Lung (tissue), 11 donors: ENCODE measurements at regions not wholly inside any gene's neighbourhood (a gene's known extent, or its start where the extent isn't known, plus 50 kb on each side); places are given as distances from the start of the nearest gene placed in this dataset.

Source experiments
- ATAC-seq: fragments of 200-7000 bp; cut with Tn5 transposase; one replicate; pipeline ENCODE4 v1.9.1; 2020; ENCODE audit warnings: moderate number of reproducible peaks; ENCODE audit not compliant: insufficient read depth, low FRiP score
- DNase-seq, 3 donors: peaks; one replicate each; pipeline ENCODE4 v3.0.0-alpha.2; 2013 to 2017
- H3K27ac ChIP-seq, 2 donors: one replicate each; pipeline ENCODE4 v1.5.1; 2013; ENCODE audit warnings: mild to moderate bottlenecking in 2 of 2, moderate library complexity in 2 of 2, control low read depth in 1 of 2, inconsistent platforms in 1 of 2, low read depth in 1 of 2, low read length in 1 of 2
- H3K27me3 ChIP-seq, 3 donors: one replicate each; pipeline ENCODE4 v1.5.1; 2013; ENCODE audit warnings: low read length in 2 of 3; ENCODE audit not compliant: control insufficient read depth in 3 of 3, insufficient read depth in 3 of 3
- H3K36me3 ChIP-seq, 4 donors: one replicate each; pipeline ENCODE4 v1.5.1; 2013; ENCODE audit warnings: low read length in 4 of 4, mild to moderate bottlenecking in 1 of 4, moderate library complexity in 1 of 4; ENCODE audit not compliant: control insufficient read depth in 4 of 4, insufficient read depth in 4 of 4
- H3K4me1 ChIP-seq, 5 donors: one replicate each; pipeline ENCODE4 v1.5.1; 2013; ENCODE audit warnings: low read length in 5 of 5, mild to moderate bottlenecking in 2 of 5, moderate library complexity in 1 of 5; ENCODE audit not compliant: control insufficient read depth in 5 of 5, insufficient read depth in 5 of 5
- H3K4me3 ChIP-seq: one replicate; pipeline ENCODE4 v1.5.1; 2013; ENCODE audit warnings: mild to moderate bottlenecking, control low read depth, moderate library complexity
- H3K9ac ChIP-seq, 2 donors: one replicate each; pipeline ENCODE4 v1.5.1; 2013; ENCODE audit warnings: low read length in 2 of 2, control low read depth in 1 of 2; ENCODE audit not compliant: insufficient read depth in 1 of 2
- H3K9me3 ChIP-seq, 4 donors: one replicate each; pipeline ENCODE4 v1.5.1; 2013; ENCODE audit warnings: low read length in 3 of 4, mild to moderate bottlenecking in 1 of 4, moderate library complexity in 1 of 4; ENCODE audit not compliant: control insufficient read depth in 4 of 4, insufficient read depth in 3 of 4
- WGBS, 2 donors: extraction: QIAGEN DNeasy Blood & Tissue Kit; methylation state at CpG; one replicate each; pipeline ENCODE4 v1.1.7; 2013; 5-methylcytosine and 5-hydroxymethylcytosine counted together
- TF ChIP-seq, protein P1 (sequence below): IDR thresholded peaks from 2 replicates; pipeline ENCODE4 v1.5.1; 2012; ENCODE audit warnings: mild to moderate bottlenecking; ENCODE audit errors: control extremely low read depth, extremely low read depth
- donor health status: control.
- donor health status: control.
- donor health status: Bipolar disorder and iron deficiency.
- donor health status: healthy.
- donor health status: DM: yes; HTN: yes; CAD: no.

DNA sequence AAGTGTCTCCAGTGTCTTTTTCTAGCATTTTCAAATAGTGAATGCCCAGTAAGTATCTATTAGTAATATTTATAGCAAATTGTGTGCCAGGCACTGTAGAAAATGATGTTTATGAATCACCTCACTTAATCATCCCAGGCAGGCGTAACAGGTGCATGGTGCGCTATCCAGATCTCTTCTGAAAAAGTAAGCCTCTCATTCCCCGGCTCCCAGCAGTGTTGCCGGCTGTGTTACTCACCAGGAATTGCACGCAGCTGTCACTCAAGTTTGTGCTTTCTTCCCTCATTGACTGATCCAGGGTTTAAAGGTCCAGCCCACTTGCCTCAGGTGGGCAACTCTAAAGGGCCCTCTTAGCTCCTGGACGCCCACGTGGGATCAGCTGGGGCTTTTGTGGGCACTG lies 173.8 kb upstream of the RASSF8 start:
- ATAC-seq, result no peak
- 92 to 94% methylated on average over 7 of the region's 7 CpGs for WGBS, 2 donors

DNA sequence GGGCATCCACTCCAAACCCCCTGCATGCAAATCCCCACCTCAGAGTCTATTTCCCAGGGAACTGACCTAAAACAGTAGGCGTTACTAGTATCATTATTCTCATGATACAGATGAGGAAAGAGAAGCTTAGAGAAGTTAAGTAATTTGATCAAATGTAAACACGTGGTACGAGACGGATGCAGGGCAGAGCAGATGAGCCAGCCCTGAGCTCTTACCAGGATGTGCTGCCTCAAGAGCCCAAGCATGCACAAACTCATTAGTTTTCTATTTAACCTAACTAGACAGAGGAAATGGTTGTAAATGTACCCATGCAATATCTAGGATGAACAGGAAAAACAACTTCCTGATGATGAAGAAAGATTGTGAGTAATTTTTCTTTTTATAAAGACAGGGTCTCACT lies 173.3 kb upstream of the RASSF8 start:
- H3K9ac ChIP-seq, result no peak overlapping the region
- H3K27me3 ChIP-seq, result no peaks in the 10 kb centered on the region
- DNase-seq, result no peak
- H3K9me3 ChIP-seq, result no peaks in the 10 kb centered on the region
- H3K4me1 ChIP-seq, result peaks cover 0 to 6% (median 0%) of the 10 kb centered on the region in 5 donors
- no peaks in the 10 kb centered on the region for H3K36me3 ChIP-seq
- WGBS, 2 donors, result 33 to 57% methylated on average over 4 of the region's 4 CpGs
- H3K4me3 ChIP-seq, result no peak overlapping the region
- no peak overlapping the region for H3K27ac ChIP-seq
- TF ChIP-seq, protein P1, sequence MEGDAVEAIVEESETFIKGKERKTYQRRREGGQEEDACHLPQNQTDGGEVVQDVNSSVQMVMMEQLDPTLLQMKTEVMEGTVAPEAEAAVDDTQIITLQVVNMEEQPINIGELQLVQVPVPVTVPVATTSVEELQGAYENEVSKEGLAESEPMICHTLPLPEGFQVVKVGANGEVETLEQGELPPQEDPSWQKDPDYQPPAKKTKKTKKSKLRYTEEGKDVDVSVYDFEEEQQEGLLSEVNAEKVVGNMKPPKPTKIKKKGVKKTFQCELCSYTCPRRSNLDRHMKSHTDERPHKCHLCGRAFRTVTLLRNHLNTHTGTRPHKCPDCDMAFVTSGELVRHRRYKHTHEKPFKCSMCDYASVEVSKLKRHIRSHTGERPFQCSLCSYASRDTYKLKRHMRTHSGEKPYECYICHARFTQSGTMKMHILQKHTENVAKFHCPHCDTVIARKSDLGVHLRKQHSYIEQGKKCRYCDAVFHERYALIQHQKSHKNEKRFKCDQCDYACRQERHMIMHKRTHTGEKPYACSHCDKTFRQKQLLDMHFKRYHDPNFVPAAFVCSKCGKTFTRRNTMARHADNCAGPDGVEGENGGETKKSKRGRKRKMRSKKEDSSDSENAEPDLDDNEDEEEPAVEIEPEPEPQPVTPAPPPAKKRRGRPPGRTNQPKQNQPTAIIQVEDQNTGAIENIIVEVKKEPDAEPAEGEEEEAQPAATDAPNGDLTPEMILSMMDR, result no peak
- no peak for ATAC-seq

More for the DNA sequence above, 173.8 kb upstream of the RASSF8 start:
- TF ChIP-seq, protein P1, result no peak
- Histone ChIP-seq H3K27me3 (no peaks in the 10 kb centered on the region), H3K27ac (no peak overlapping the region), H3K36me3 (no peaks in the 10 kb centered on the region), H3K9me3 (no peaks in the 10 kb centered on the region), H3K4me3 (no peak overlapping the region), H3K4me1 (peaks cover 0 to 6% (median 0%) of the 10 kb centered on the region in 5 donors), H3K9ac (no peak overlapping the region)
- no peak for DNase-seq

DNA sequence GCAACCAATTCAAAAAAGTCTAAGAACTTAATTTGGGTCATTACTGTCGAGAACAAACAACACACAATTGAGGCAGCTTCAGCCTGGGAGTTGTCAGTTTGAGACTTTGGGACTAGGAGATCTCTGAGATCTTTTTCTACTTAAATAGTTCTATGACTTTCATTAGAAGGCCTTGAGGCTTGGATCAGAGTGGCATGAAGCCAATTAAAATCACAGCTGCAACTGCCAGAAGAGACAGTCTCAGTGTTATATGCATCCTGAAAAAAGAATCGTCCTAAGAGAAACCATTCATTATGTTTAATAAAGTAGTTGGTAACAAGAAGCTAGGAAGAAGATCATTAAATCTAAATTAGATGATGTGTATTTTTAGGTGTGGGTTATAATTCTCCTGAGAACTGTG lies 170.8 kb upstream of the RASSF8 start:
- H3K36me3 ChIP-seq, result no peaks in the 10 kb centered on the region
- H3K4me1 ChIP-seq, result peaks cover 0 to 6% (median 0%) of the 10 kb centered on the region in 5 donors
- DNase-seq (no peak), ATAC-seq (no peak)
- no peak overlapping the region for H3K4me3 ChIP-seq
- WGBS, 2 donors, result 85 to 89% methylated on average over 2 of the region's 2 CpGs
- no peak overlapping the region for H3K27ac ChIP-seq
- no peaks in the 10 kb centered on the region for H3K9me3 ChIP-seq
- no peak overlapping the region for H3K9ac ChIP-seq
- TF ChIP-seq, protein P1, result no peak
- H3K27me3 ChIP-seq, result no peaks in the 10 kb centered on the region

DNA sequence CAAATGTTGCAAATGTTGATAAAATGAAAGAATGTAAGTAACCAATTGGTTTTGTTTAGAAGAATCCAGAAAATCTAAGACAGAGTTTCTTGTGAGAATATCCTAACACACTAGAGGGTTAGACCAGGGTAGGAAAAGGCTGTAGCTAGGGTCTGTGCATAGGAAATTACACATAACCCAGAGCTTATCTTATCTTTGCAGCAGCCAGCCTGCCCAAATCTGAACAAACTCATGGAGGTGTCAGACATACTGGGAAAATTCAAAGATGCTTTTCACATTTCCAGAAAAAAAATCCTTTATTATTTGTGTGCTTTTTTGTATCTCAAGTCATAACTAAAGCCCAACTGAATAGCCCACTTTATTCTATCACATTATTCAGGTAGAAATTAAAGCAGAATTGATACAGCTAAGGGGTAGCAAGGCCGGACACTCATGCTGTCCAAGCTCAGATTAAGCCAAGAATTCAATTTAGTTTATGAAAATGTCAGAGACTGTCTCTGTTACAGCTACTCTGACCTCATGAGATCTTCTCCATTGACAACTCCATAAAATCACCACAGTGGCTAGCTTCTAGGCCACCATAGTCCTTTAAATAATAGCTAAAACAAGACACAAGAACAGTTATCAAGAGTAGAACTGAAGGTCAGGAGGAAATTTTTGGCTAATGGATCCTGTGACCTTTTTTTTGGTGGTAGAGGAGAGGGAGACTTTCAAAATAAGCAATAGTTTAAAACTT lies 169.6 kb upstream of the RASSF8 start:
- TF ChIP-seq, protein P1, result no peak
- H3K9ac ChIP-seq, result no peak overlapping the region
- 77 to 93% methylated on average over 1 of the region's 1 CpG for WGBS, 2 donors
- H3K27me3 ChIP-seq, result no peaks in the 10 kb centered on the region
- ATAC-seq, result no peak
- no peaks in the 10 kb centered on the region for H3K36me3 ChIP-seq
- no peaks in the 10 kb centered on the region for H3K9me3 ChIP-seq
- no peak overlapping the region for H3K4me3 ChIP-seq
- no peak overlapping the region for H3K27ac ChIP-seq
- H3K4me1 ChIP-seq, result peaks cover 0 to 6% (median 0%) of the 10 kb centered on the region in 5 donors
- DNase-seq, result no peak
